NCI-H510A (cell line): ENCODE measurements at regions not wholly inside any gene's neighbourhood (a gene's known extent, or its start where the extent isn't known, plus 50 kb on each side); places are given as distances from the start of the nearest gene placed in this dataset.
A peak's percentile ranks its signal among the peaks of the same experiment; 100 is the strongest.

Experiments
- DNase-seq: peaks from one replicate; lab custom pipeline; 2025; lab: John Stamatoyannopoulos, UW

DNA sequence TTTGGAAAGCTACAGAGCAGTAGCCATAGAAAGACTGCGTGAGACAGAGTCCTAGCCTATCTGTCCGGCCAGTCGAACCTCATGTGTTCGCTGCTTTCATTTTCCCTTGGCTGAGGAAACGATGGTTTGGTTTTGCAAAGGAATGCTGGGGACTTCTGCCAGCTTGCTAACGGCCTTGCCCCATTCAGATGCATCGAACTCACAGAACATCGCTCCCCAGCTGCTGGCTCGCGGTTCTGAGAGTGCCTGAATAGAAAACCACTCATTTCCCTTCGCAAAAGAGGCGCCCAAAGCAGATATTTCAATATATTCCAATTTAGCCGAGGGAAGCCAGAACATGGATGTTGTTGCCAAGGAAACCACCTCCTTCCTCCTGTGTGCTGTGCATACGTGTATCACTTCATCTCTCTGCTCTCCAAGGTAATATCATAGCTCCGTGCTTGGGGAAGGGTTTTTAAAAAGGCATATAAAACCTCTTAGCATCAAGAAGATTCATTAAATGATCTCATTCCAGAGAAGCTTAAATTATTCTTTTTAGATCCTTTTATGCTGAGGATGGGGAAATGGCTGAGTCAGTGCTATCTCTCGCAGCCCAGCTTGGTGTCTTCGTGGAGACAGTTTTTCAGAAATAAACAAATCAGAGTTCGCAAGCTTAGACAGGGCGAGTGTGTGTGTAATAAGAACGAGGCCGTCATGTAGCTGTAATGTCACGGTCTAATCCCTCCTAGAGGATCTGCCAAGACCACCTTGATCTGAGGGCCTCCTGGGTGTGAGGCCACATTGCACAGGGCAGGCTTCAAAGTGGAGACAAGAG lies 215.2 kb downstream of the RPS24 start:
- no peak for DNase-seq

DNA sequence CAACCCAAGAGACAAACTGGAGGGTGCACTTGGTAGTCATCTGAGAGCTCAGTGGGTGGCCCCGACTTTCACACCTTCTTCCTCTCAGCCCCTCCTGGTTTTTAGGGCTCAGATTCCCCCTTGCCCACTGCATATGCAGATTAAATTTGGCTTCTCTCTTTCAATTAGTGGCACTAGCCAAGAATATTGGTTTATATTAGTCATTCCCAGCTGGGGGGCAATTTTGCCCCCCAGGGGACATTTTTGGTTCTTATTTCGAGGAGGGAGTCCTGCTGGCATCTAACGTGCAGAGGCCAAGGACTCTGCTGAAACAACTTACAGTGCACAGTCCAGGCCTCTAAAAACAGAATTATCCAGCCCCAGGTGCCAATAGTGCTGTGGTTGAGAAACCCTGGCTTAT lies 216.0 kb downstream of the RPS24 start:
- no peak for DNase-seq

DNA sequence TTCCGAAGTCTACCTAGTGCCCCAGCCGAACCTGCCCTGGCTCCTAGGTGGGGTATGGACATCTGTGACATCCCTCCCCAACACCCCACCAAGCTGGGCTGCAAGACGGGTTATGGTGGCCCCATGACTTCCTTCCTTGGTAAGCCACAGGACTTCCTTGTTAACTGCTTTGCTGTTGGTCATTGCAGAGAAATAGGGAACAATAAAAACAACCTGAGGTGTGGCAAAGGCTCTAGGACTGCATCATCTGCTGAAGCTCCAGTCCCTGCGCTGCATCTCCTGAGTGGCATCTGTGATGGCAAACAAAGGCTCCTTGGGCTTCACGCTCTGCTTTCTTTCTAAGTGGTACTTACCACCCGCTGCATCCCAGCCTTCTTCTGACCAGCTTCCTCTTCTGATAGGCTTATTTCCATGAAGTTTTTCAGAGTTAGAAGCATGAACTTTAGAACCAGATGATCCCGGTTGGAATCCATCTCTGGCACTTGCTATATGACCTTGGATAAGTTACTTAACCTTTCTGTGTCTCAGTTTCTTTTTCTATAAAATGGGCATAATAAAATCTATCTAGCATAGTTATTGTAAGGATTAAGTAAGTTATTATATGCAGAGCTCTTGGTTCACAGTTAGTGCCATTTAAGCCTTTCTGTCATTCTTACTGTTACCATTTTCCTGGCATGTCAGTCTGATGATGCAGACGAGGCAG lies 216.8 kb downstream of the RPS24 start:
- DNase-seq = peak; percentile 38

DNA sequence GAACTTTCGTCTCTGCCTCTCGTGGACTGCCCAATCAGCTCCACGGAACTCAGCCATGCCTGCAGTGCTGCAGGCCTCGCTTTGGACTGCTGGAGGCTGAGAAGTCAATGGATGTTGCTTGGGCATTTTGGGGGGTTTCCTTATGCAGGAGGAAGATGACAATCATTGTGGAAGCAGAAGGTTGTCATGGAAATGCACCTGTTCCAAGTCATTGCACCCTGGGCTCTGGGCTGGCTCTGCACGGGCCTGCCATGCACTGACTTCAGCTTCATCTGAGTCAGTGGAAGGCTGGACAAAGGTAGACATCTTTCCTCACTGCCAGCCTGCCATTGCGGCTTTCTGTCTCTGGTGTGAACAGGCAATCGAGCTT lies 217.3 kb downstream of the RPS24 start:
- no peak for DNase-seq

DNA sequence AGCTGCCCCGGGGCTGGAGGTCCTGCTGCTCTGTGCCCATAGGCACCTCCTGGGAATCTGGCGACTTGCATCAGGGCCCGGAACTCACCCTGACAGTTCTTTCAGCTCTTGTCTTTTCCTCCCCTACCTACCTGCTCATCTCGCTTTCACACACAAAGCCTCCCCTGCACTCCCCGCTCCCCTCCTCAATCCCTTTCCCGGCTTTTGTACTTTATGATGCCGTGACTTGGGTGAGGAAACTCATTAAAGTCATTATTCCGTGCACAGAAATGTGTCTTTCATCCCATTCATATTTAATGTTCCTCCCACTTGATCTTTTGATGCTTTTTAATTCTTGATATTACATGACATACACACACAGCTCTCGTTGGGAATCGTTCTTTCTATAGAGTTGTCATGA lies 218.6 kb downstream of the RPS24 start:
- DNase-seq = no peak

DNA sequence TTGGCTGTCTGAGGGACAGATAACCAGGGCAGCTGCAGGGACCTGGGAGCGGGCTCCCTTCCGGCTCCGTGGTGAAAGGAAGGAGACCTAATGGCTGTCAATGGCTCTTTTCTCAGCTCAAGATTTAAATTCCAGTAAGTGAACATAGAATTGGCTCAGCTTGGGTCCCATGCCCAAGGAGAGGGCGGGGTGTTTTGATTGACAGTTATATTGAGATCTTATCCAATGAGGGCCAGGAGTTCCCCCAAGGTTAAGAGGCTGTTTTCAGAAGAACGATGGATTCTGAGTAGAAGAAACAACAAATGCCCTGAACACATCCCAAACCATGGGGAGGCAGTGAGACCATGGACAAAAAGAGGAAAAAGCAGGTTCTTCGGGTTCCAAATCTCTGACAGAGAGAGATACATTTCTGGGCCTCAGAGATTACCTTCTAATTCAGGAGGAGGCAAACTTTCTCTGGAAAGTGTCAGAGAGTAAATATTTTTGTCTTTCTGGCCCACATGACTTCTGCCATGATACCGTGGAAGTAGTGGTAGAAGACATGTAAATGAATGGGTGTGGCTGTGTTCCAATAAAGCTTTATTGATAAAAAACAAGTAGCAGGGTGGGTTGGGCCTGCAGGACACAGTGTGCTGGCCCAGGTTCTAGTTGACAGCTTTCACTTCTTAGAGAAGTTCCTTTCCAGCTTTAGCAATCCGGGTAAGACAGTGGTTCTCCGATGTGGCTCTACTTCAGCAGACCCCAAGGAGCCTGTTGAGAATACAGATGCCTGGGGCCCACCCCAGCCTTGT lies 219.6 kb downstream of the RPS24 start:
- DNase-seq = no peak

DNA sequence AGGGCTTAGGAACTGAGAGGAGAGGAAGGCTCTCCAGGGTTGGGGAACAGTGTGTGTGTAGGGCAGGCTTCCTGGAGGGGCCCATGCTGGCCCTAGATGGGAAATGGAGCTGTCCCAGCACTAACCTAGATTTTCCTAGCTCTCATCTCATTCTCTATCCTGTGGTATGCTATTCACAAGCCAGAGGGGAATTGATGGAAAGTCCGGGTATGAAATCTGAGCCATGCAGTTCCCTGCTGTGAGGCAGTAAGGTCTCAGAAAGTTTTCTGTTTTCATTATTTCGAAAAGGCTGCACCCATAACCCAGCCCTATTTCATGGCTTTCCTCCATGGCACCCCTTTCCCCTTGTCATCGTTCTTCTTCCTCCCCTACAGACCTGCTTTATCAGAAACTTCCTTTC lies 220.3 kb downstream of the RPS24 start:
- no peak for DNase-seq

DNA sequence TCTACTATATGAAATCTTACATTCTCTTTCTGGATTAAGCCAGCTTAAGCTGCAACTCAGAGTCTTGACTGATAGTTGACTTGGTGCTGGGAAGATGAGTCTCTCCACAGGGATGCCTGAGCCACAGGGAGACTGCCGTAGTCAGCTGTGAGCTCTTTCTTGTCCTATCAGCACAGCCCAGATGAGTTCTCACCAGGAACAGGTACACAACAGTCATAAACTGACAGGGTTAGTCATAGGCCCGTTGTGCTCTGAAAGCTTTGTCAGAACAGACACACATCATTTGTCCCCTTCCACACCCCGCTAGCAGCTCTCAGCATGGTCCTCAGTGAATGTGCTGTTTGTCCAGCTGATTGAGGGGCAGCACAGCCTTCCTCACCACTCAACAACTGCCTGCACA lies 221.6 kb downstream of the RPS24 start:
- DNase-seq = no peak

DNA sequence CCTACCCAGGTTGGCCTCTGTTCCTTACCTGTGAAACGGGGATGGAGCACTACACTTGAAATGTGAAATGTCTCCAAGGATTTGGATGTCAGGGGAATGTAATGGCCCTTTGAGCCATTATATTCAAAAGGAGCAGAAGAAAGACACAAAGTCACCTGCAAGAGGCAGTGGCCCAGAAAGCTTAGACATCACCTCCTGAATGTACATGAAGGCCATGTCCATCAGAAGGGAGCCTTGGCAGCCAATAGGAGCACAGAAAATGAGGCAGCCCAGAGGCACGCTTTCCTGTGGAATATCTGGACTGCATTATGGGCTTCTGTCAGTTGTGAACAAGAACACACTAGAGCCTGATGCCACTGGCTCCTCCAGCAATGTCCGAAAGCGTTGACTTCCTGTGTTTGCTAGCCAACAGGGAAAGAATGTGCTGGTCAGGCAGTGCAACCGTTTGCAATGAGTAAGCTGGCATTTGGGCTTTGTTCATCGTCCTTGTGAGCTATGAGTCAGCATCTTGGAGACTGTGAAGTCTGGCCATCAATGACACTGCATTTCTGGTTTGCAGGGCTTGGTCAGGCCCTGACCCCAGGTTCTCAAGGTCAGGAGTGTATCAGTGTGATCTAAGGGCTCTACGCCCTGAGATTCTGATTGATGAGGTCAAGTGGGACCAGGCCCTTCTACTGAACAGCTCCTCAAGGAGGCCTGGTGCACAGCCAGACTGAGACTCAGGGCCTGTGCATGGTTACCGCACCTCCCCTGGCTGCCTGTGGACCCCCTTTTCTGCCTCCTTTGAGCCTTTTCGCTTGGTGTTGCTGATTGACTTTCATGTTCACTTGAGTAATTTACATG lies 222.4 kb downstream of the RPS24 start:
- no peak for DNase-seq

DNA sequence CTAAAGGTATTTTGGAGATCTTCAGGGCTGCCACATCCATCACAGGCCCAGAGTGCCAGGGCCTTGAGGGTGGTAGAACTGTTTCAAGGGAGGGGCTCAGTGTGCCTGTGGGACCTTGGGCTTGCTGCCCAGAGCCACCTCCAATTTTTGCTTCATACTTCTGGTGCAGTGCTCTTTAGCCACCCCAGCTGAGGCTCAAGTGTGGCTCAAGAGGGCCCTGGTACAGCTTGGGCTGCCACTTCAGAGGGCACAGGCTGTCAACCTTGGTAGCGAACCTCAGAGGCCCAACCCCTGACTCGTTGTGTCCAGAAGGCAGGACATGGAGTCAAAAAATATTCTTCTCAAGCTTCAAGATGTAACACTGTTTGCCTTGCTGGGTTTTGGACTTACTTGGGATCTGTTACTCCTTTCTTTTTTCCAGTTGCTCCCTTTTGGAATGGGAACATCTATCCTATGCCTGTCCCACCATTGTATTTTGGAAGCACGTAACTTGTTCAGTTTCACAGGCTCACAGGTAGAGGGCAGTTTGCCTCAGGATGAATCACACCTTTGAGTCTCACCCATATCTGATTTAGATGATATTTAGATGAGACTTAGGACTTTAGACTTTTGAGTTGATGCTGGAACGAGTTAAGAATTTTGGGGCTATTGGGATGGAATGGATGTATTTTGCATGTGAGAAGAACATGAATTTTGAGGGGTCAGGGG lies 224.8 kb downstream of the RPS24 start:
- no peak for DNase-seq

DNA sequence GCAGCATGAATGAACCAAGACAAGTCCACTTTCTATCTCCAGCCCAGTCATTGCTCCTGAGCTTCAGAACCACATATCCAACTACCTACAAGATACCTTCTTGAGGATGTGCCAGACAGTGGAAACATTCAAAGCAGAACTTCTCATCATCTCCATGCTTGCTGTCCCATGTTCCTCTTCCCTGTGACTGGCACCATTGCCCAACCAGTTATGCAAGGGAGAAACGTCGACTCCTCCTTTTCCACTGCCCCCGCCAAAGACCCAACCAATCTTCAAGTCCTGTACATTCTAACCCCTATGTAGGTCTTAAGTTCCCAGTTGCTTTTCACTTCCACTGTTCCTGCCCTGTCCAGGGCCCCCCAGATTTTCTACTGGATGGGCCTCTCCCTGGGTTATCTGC lies 225.7 kb downstream of the RPS24 start:
- DNase-seq = no peak

DNA sequence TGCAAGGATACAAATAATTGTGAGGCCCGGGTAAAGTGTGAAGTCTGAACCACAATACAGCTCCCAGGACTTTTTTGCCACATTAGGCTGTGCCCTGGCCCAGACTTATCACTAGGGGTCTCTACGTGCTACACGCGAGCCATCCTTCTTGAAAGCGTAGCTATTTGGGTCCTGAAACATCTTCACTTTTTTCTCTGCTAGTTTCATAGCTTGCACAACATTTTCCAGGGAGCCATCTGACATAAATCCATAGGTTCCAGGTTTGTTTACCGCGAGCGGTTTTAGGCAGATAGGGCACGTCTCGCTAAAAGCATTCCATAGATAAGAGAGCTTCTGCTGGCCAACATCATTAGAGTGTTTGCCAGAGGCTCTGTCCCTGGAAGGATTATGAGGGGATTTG lies 226.5 kb downstream of the RPS24 start:
- DNase-seq = no peak

DNA sequence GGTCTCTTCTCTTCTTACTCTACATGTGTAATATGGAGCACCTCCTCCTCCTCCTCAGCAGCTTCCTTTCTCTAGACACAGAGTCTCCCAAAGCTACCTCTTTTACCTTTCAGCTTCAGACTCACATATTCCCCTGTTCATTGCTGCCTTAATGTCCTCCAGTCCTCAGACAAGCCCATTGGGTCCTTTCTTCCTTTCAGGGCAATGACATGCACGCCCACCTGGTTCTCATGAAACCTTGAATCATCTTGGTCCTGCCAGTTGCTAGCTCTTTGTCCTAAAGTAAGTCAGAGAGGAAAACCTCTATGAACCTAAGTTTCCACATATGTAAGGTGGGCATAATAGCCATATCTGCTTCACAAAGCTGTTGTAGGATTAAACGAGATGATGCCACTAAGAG lies 227.0 kb downstream of the RPS24 start:
- DNase-seq = no peak

DNA sequence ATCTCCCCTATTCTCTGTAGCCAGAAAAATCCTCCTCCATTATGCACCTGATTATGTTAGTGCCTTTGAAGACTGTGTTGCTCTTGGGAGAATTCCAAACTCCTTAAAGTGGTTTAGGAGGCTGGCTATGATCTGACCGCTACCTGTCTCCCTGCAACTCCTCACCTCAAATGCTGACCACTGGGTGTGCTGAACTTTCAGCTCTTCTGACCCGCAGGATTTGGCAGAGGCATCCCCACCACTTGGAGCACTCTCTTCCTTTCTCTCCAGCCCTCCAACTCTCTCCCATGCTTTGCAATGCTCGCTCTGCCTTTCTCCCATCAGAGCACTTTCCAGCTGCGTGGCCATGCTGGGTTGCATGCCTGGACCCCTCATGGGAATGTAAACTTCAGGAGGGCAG lies 227.6 kb downstream of the RPS24 start:
- no peak for DNase-seq

DNA sequence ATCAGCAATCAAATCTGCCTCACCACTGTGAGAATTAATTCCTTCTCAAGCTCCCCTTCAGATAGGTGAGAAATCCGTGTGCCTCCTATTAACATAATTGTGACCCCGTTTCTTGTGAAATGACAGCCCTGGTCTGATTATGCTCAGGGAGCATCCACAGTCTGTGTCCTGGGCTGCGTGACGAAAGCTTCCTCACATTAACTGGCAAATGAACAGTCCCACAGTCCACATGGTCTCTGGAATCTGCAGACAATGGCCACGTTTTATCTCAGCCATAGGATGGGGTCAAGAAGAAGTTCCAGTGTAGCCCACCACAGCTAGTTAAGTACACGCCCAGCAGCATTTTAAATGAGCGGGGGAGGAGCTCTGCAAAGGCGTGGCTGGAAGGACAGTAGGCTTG lies 229.2 kb downstream of the RPS24 start:
- DNase-seq = no peak

DNA sequence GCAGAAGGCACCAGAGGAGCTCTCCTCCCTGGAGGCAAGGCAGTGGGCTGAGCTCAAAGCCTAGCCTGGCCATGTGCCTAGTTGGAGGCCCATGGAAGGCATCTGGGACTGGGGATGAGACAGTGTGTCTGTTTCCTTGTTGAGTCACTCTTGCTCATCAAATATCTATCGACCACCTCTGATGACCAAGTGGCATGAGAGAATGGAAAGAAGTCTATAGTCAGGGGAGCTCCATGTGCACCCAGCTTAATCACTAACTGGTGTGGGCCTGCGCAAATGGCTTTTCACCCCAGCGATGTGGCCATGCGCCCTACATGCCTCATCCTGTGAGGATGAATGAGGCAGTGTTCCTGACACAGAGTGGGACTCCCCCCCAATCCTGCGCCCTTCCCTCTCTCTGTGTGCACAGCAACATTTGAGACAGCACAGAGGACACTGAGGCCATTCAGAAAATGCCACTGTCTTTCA lies 229.9 kb downstream of the RPS24 start:
- no peak for DNase-seq

DNA sequence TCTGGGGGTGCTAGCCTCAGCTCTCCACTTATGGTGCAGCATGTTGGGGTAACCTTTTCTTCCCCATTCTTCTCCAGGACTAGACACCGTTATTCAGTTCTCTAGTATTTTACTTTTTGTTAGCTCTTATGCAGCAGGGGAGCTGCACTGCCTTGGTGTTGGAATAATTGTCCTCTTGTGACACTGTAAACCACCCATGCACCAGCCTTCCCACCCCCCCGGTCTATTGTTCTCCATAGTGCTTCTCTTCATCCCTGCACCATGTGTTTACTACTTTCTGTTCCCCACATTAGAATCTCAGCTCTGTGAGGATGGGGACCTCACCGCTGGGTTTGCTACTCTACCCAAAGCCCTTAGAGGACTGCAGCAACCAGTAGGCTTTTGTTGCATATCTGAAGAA lies 230.7 kb downstream of the RPS24 start:
- no peak for DNase-seq

DNA sequence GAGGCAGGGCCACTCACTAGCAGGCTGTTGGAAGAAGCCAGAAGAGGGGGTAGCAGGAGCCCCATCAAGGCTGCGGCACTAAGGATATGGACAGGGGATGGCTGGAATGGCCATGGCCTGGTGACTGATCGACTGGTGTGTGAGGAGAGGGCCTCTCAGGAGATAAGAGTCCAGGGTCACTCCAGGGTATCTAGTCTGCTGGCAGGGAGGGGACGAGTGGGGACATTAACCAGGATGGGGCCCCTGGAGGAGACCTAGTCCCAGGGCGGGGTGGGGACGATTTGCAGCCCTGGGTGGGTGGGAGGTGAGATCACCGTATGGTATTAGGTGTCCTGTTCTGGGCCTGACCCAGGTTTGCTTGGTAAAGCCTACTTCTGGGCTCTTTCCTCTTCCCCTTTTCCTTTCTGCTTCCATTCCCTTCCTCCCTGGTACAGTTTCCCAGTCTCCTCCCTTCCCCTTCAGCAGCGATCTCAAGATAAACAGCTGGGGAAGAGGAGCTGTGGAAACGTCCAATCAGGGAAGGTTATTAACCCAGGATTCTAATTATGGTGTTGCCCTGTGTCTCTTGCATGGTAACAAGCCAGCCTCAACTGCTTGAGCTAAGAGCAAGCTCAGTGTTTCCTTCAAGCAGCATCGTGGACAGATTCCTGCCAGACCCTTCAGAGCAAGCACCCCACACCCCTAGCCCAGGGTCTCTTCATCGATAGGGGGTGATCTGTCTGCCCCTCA lies 233.2 kb downstream of the RPS24 start:
- peak; percentile 32 for DNase-seq

DNA sequence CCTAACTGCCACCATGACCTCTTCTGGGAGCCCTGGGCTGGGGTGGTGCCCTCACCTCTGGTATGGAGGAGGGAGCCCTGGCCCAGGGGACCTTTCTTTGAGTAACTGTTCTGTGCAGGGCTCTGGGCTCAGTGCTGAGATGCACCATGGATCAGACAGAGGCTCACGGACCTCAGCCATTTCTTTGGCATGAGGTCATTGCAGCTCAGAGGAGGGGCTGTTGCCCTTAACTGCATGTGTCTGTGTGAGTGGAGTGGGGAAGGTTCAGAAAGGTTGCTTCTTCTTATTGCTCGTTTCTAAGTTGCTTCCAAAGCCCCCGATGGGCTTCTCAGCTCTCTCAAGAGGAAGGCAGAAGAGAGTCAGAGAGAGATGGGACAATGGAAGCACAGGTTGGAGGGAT lies 233.9 kb downstream of the RPS24 start:
- DNase-seq = no peak

DNA sequence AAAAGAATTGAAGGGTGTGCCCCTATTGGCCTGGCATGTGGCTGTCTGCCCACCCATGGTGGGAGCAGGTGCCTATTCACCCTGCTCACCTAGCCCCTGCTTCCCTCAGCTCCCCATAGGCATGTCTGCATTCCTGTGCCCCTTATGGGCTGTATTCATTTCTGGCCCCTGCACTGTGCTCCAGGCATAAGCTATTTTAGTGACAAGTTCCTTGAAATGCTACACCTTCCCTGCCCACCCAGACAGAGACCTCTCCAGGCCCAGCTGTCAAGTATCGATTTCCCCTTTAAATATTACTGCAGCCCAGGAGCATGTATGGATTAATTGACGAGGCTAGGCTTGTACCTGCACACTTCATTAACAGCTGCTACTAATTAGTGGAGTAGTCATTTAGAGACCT lies 235.4 kb downstream of the RPS24 start:
- no peak for DNase-seq

DNA sequence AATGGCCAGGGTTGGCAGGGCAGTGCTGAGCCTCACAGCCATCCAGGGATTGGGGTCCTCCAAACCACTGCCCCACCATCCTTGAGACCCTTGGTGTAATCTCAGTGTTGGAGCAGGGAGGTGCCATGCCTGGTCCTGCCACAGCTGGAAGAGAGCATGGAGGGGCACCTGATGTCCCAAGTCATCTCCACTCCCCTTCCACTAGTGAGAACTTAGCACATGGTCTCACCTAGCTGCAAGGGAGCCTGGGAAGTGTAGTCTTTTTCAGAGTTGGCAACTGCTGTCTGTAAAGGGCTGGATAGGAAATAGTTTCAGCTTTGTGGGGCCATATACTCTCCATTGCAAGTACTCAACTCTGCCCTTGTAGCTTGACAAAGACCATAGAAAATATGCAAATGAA lies 238.7 kb downstream of the RPS24 start:
- DNase-seq = no peak
